ENCODE measurements at regions not wholly inside any gene's neighbourhood (a gene's known extent, or its start where the extent isn't known, plus 50 kb on each side); places are given as distances from the start of the nearest gene placed in this dataset.

GRCh38 chr5:2326601-2327000, 424.9 kb downstream of the IRX2 start:
- Histone ChIP-seq H3K4me1 (ENCODE audit: control insufficient read depth, extremely low read depth, insufficient read depth, low read length) (no peaks in the 10 kb centered on the region), H3K27me3 (ENCODE audit: control insufficient read depth in 2 of 2, insufficient read depth in 2 of 2, low read length in 2 of 2) (no peaks in the 10 kb centered on the region), H3K36me3 (ENCODE audit: control insufficient read depth in 2 of 2, extremely low read depth in 1 of 2, insufficient read depth in 2 of 2, low read length in 2 of 2) (no peaks in the 10 kb centered on the region), H2AFZ (ENCODE audit: low read depth, low read length) (no peak overlapping the region), H3K4me3 (replicated peaks in 1 of 3; ENCODE audit: insufficient read depth in 1 of 3, low read depth in 1 of 3, low read length in 3 of 3) (no peak overlapping the region), H3K9ac (replicated peaks; ENCODE audit: extremely low read depth, insufficient read depth, low read length) (no peak overlapping the region), H3K4me2 (ENCODE audit: insufficient read depth, low read length) (no peak overlapping the region), H3K27ac (ENCODE audit: insufficient read depth, low read depth, low read length) (no peak overlapping the region), H3K9me3 (replicated peaks; ENCODE audit: control insufficient read depth, insufficient read depth, low read length) (peaks cover 4% of the 10 kb centered on the region), H4K20me1 (replicated peaks; ENCODE audit: control insufficient read depth, extremely low read depth, insufficient read depth, low read length) (no peaks in the 10 kb centered on the region), H3K79me2 (ENCODE audit: control insufficient read depth, insufficient read depth, low read length) (no peaks in the 10 kb centered on the region), H3K9me1 (replicated peaks; ENCODE audit: control insufficient read depth, extremely low read depth, insufficient read depth, low read length) (no peaks in the 10 kb centered on the region)
- no TSS peak for BruUV-seq (replicated peaks)
- ChIA-PET CTCF (no interaction called here), POLR2A (no interaction called here)
- dilution Hi-C loops (cut with MboI; ENCODE audit: extremely low pct_ligation_motif_present, low sequenced_read_pairs) = no loop called here
- TF ChIP-seq MAX (IDR thresholded peaks at IDR 0.05; ENCODE audit: insufficient read depth, insufficient read length) (no peak), CTCF (IDR thresholded peaks at IDR 0.05; ENCODE audit: extremely low read depth in 1 of 2, insufficient read depth in 1 of 2, low read depth in 1 of 2, low read length in 2 of 2) (no peak), MYC (IDR thresholded peaks at IDR 0.05; ENCODE audit: low read depth, low read length) (no peak), GATA2 (IDR thresholded peaks at IDR 0.05; ENCODE audit: insufficient read depth, insufficient read length, low read depth, low read length) (no peak), EZH2 (IDR thresholded peaks at IDR 0.05; ENCODE audit: borderline replicate concordance, low read depth, low read length, severe bottlenecking) (no peak), JUN (IDR thresholded peaks at IDR 0.05; ENCODE audit: borderline replicate concordance, insufficient read depth, insufficient read length, low read depth) (no peak), POLR2A (IDR thresholded peaks at IDR 0.05; ENCODE audit: low read depth, low read length) (no peak), POLR2AphosphoS5 (IDR thresholded peaks at IDR 0.05; ENCODE audit: insufficient read depth, low read depth, low read length) (no peak), FOS (IDR thresholded peaks at IDR 0.05; ENCODE audit: borderline replicate concordance, insufficient read depth, low read length) (no peak)
- intact Hi-C loops (cut with micrococcal nuclease) = no loop called here
- DNase-seq (ENCODE audit: low read depth, low spot score) = no peak
- FAIRE-seq = no peak

Measured in endothelial cell of umbilical vein (primary cell).